Limb (tissue), 2 donors: ENCODE measurements at regions not wholly inside any gene's neighbourhood (a gene's known extent, or its start where the extent isn't known, plus 50 kb on each side); places are given as distances from the start of the nearest gene placed in this dataset.
"Not testable (repeated sequence)": the region's sequence is repeated elsewhere in the genome, so short reads cannot be mapped to it uniquely, and the experiment has no call there.

Source experiments
- DNase-seq, 2 donors: peaks; one replicate each; pipeline ENCODE4 v3.0.0-alpha.2; 2016; ENCODE audit errors: extremely low spot score in 2 of 2

DNA sequence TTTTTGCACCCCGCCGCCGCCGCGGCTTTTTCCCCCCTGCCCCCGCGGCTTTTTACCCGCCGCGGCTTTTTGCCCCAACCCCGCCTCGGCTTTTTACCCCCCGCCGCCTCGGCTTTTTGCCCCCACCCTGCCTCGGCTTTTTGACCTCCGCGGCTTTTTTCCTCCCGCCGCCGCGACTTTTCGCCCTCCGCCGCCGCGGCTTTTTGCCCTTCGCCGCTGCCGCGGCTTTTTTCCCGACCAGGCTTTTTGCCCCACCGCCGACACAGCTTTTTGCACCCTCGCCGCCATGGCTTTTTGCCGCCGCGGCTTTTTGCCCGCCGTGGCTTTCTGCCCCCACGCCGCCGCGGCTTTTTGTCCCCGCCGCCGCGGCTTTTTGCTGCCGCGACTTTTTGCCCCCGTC is 137.0 kb upstream of the TP53TG3D start:
- DNase-seq: no peak

DNA sequence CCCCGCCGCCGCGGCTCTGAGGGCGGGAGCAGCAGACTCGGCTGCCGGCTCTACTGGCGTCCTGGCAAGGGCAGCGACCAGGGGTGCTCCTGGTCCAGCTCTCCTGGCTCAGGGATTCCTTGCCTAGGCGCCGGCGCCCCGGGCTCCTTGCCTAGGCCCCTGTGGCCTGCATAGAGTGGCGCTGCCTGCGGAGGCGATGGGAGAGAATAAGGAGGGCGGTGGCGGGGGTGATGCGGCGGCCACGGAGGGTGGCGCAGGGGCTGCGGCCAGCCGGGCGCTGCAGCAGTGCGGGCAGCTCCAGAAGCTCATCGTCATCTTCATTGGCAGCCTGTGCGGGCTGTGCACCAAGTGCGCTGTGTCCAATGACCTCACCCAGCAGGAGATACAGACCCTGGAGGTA is 136.6 kb upstream of the TP53TG3D start:
- not testable (repeated sequence) for DNase-seq

GRCh38 chr16:32120372-32120771 is 132.7 kb upstream of the TP53TG3D start:
- not testable (repeated sequence) for DNase-seq

- not testable (repeated sequence) for DNase-seq
These were observed 132.3 kb upstream of the TP53TG3D start for GRCh38 chr16:32120779-32121178.

DNA sequence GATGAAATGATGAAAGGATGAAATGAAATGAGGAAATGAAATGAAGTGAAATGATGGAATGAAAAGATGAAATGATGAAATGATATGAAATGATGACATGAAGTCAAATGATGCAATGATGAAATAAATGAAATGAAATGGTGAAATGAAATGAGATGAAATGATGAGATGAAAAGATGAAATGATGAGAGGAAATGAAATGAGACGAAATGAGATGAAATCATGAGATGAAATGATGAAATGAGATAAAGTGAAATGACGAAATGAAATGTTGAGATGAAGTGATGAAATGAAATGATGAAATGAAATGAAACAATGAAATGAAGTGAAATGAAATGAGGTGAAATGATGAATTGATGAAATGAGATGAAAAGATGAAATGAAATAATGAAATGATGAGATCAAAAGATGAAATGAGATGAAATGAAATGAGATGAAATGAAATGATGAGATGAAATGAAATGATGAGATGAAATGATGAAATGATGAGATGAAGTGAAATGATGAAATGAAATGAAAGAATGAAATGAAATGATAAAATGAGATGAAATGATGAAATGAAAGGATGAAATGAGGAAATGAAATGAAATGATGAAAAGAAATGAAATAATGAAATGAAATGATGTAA is 131.7 kb upstream of the TP53TG3D start:
- DNase-seq: not testable (repeated sequence)

- not testable (repeated sequence) for DNase-seq
These were observed 100.7 kb upstream of the TP53TG3D start for GRCh38 chr16:32152434-32152833.

- DNase-seq: not testable (repeated sequence)
These were observed 65.0 kb upstream of the TP53TG3D start for GRCh38 chr16:32187918-32188669.

GRCh38 chr16:32202585-32202984 is 50.5 kb upstream of the TP53TG3D start:
- DNase-seq: not testable (repeated sequence)
